PC-3 (cell line): ENCODE measurements at regions not wholly inside any gene's neighbourhood (a gene's known extent, or its start where the extent isn't known, plus 50 kb on each side); places are given as distances from the start of the nearest gene placed in this dataset.

Experiments
- EZH2phosphoT487 ChIP-seq: fragments of 300-600 bp; sonication (generic); IDR thresholded peaks from 2 replicates; pipeline ENCODE4 v1.6.1; 2018; ENCODE audit warnings: mild to moderate bottlenecking, antibody characterized with exemption, low read length, borderline replicate concordance
- TF ChIP-seq, protein P1 (sequence below): fragments of 300-600 bp; sonication (generic); conservative IDR thresholded peaks from 2 replicates; pipeline ENCODE4 v1.5.1; 2017; ENCODE audit warnings: antibody characterized with exemption, low read depth, mild to moderate bottlenecking, low read length

DNA sequence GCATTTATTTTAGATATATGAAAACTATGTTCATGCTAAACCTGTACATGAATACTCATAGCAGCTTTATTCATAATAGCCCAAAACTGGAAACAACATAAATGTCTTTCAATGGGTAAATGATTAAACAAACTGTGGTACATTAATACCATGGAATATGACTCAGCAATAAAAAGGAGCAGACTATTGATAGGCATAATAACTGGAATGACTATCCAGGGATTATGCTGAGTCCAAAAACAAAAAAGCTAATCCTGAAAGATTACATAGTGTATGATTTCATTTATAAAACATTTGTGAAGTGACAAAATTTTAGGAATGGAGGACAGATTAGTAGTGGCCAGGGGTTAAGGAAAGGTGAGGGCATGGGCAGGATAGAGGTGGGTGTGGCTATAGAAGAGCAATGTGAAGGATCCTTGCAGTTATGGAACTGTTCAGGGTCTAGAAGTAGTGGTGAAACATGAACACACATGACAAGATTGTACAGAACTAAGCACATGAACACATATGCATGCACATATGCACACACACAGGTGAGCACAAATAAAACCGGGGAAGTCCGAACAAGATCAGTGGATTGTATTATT, 61.1 kb upstream of the CDKN3 start:
- TF ChIP-seq, protein P1, sequence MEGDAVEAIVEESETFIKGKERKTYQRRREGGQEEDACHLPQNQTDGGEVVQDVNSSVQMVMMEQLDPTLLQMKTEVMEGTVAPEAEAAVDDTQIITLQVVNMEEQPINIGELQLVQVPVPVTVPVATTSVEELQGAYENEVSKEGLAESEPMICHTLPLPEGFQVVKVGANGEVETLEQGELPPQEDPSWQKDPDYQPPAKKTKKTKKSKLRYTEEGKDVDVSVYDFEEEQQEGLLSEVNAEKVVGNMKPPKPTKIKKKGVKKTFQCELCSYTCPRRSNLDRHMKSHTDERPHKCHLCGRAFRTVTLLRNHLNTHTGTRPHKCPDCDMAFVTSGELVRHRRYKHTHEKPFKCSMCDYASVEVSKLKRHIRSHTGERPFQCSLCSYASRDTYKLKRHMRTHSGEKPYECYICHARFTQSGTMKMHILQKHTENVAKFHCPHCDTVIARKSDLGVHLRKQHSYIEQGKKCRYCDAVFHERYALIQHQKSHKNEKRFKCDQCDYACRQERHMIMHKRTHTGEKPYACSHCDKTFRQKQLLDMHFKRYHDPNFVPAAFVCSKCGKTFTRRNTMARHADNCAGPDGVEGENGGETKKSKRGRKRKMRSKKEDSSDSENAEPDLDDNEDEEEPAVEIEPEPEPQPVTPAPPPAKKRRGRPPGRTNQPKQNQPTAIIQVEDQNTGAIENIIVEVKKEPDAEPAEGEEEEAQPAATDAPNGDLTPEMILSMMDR, result no peak
- no peak for TF ChIP-seq EZH2phosphoT487
